HFF-Myc (cell line): ENCODE measurements at regions not wholly inside any gene's neighbourhood (a gene's known extent, or its start where the extent isn't known, plus 50 kb on each side); places are given as distances from the start of the nearest gene placed in this dataset.
"Not testable (repeated sequence)": the region's sequence is repeated elsewhere in the genome, so short reads cannot be mapped to it uniquely, and the experiment has no call there.

Experiments used
- DNase-seq: peaks from one replicate; pipeline ENCODE4 v3.0.0-alpha.2; 2011; ENCODE audit warnings: low read depth; ENCODE audit errors: extremely low read depth
- H3K4me3 ChIP-seq: replicated peaks from 2 replicates; pipeline ENCODE4 v1.5.1; 2011; ENCODE audit warnings: low read depth, mild to moderate bottlenecking, control low read depth, low read length
- TF ChIP-seq, protein P1 (sequence below): IDR thresholded peaks from 2 replicates; pipeline ENCODE4 v1.5.1; 2012; ENCODE audit warnings: mild to moderate bottlenecking, low read depth, low read length, control low read depth; ENCODE audit errors: missing control alignments

DNA sequence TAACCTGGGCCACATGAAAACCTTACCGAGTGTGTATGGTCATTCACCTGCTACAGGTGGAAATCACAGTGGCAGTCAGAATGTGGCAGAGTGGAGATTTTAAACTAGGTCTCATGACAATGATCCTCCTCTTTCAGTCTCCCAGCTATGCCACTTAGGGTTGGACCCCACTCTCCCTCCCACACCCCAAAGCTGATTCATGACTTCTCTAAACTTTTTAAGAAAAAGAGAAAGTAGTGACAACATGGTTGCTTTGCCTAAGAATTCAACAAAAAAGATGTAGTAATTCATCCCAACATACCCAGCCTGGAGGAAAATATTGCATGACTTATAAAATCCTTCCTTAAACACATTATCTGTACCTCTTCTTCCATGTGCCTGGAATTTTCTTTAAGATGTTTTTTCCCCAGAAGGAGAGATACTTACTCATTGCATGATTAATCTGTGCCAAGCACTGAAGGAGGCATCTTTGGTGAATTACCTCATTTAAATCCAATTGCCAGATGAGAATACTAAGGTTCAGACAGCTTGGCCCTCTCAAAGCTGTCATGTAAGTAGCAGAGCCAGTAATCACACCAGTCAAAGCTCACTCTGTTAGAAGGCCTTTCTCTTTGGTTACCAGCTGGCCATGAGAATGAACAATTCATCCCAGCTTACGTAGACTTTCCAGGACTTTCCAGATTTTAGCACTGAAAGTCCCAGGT is 119.9 kb downstream of the COPRS start:
- no peak overlapping the region for H3K4me3 ChIP-seq
- TF ChIP-seq, protein P1, sequence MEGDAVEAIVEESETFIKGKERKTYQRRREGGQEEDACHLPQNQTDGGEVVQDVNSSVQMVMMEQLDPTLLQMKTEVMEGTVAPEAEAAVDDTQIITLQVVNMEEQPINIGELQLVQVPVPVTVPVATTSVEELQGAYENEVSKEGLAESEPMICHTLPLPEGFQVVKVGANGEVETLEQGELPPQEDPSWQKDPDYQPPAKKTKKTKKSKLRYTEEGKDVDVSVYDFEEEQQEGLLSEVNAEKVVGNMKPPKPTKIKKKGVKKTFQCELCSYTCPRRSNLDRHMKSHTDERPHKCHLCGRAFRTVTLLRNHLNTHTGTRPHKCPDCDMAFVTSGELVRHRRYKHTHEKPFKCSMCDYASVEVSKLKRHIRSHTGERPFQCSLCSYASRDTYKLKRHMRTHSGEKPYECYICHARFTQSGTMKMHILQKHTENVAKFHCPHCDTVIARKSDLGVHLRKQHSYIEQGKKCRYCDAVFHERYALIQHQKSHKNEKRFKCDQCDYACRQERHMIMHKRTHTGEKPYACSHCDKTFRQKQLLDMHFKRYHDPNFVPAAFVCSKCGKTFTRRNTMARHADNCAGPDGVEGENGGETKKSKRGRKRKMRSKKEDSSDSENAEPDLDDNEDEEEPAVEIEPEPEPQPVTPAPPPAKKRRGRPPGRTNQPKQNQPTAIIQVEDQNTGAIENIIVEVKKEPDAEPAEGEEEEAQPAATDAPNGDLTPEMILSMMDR = no peak
- no peak for DNase-seq

- TF ChIP-seq, protein P1 = no peak
- no peak overlapping the region for H3K4me3 ChIP-seq
- DNase-seq = no peak
Observed at GRCh38 chr17:31738488-31738887, 120.6 kb downstream of the COPRS start.

GRCh38 chr17:31738067-31738466 is 121.0 kb downstream of the COPRS start:
- DNase-seq = no peak
- TF ChIP-seq, protein P1 = peak; percentile 4
- no peak overlapping the region for H3K4me3 ChIP-seq

DNA sequence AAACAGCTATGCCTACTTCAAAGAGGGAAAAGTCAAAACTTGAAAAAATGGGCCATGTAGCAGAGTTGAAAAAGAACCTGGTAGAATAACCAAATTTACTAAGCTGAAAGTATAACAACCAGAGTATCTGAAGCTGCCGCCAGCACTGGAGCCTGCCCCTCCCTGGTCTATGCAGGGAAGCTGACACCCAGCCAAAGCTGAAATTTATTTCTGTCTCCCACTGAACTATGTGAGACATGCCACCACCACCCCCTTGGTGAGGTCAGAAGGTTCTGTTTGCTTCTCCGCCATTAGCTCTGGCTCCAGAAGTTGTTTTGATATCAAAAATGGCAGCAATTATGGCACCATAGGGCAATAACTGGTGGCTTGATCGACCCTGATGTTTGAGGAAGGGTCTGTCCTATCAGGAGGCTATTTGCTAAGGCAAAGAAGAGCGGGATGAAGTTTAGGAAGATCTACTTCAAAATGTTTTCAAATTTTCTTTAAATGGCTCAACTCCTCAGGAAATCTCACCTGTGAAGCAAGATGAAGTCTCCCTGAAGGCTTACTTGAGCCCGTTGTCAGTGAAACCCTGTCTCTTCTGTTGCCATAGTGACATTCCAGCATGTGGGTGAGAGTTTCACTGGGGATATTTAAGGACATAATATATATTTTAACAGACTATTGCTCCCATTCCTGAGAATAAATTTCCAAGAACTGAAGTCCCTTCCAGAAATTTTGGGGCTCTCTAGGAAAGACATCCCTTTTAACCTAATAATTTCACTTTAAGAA is 122.0 kb downstream of the COPRS start:
- TF ChIP-seq, protein P1 = no peak
- DNase-seq = no peak
- H3K4me3 ChIP-seq = no peak overlapping the region

- TF ChIP-seq, protein P1 = no peak
- no peak for DNase-seq
- no peak overlapping the region for H3K4me3 ChIP-seq
Observed at GRCh38 chr17:31733326-31733725, 125.7 kb downstream of the COPRS start.

DNA sequence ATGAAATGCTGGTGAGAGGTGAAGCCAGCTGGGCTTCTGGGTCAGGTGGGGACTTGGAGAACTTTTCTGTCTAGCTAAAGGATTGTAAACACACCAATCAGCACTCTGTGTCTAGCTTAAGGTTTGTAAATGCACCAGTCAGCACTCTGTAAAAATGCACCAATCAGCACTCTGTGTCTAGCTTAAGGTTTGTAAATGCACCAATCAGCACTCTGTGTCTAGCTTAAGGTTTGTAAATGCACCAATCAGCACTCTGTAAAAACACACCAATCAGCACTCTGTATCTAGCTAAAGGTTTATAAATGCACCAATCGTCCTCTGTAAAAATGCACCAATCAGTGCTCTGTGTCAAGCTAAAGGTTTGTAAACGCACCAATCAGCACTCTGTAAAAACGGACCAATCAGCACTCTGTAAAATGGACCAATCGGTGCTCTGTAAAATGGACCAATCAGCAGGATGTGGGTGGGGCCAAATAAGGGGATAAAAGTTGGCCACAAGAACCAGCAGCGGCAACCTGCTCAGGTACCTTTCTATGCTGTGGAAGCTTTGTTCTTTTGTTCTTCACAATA is 127.4 kb downstream of the COPRS start:
- H3K4me3 ChIP-seq, DNase-seq: not testable (repeated sequence)

DNA sequence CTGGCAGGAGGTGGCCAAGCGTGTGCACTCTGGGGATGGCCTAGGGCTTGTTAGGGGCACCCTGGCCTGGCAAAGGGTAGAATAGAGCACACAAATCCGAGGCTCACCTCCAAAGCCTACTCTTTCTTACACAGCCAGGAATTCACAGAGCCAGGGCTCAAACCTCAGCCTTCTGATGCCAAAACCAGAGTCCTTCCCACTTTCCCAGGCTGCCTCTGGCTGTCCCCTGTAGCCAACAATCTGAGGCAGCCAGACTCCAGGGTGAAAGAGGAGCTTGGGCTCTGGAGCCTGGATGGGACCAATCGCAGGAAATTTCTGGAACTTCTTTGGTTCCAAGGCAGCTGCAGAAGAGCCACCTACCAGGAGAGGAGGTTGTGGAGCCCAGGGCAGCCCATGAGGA is 127.9 kb downstream of the COPRS start:
- no peak overlapping the region for H3K4me3 ChIP-seq
- TF ChIP-seq, protein P1 = no peak
- no peak for DNase-seq
